ENCODE measurements at regions not wholly inside any gene's neighbourhood (a gene's known extent, or its start where the extent isn't known, plus 50 kb on each side); places are given as distances from the start of the nearest gene placed in this dataset.

- H3K27ac ChIP-seq: no peak overlapping the region
- H3K9ac ChIP-seq (ENCODE audit: insufficient read length): peak overlapping the region; percentile 29
- H3K9me3 ChIP-seq (ENCODE audit: low read depth, low read length): no peaks in the 10 kb centered on the region
- H3K4me3 ChIP-seq: no peak overlapping the region
- TF ChIP-seq EZH2 (IDR thresholded peaks at IDR 0.05) (no peak), POLR2AphosphoS5 (IDR thresholded peaks at IDR 0.05; ENCODE audit: borderline replicate concordance, low read depth, low read length) (no peak), FOXP2 (optimal IDR thresholded peaks at IDR 0.05; ENCODE audit: control extremely low read depth, extremely low read length, insufficient read depth) (no peak)
- no peaks in the 10 kb centered on the region for H3K36me3 ChIP-seq (ENCODE audit: insufficient read depth, low read length)
- DNase-seq (ENCODE audit: low read depth, low spot score): no peak
Measured at GRCh38 chr13:85243831-85244230, 555.4 kb downstream of the SLITRK6 start.

GRCh38 chr13:85241060-85241459 lies 558.2 kb downstream of the SLITRK6 start:
- no peak overlapping the region for H3K27ac ChIP-seq
- DNase-seq (ENCODE audit: low read depth, low spot score): no peak
- TF ChIP-seq EZH2 (IDR thresholded peaks at IDR 0.05) (no peak), FOXP2 (optimal IDR thresholded peaks at IDR 0.05; ENCODE audit: control extremely low read depth, extremely low read length, insufficient read depth) (no peak), POLR2AphosphoS5 (IDR thresholded peaks at IDR 0.05; ENCODE audit: borderline replicate concordance, low read depth, low read length) (no peak)
- no peak overlapping the region for H3K4me3 ChIP-seq
- H3K9me3 ChIP-seq (ENCODE audit: low read depth, low read length): no peaks in the 10 kb centered on the region
- no peaks in the 10 kb centered on the region for H3K36me3 ChIP-seq (ENCODE audit: insufficient read depth, low read length)
- no peak overlapping the region for H3K9ac ChIP-seq (ENCODE audit: insufficient read length)

GRCh38 chr13:85236413-85236812 lies 562.8 kb downstream of the SLITRK6 start:
- Histone ChIP-seq H3K4me3 (no peak overlapping the region), H3K9me3 (ENCODE audit: low read depth, low read length) (no peaks in the 10 kb centered on the region), H3K9ac (ENCODE audit: insufficient read length) (no peak overlapping the region), H3K36me3 (ENCODE audit: insufficient read depth, low read length) (no peaks in the 10 kb centered on the region), H3K27ac (no peak overlapping the region)
- TF ChIP-seq EZH2 (IDR thresholded peaks at IDR 0.05): no peak
- TF ChIP-seq FOXP2 (optimal IDR thresholded peaks at IDR 0.05; ENCODE audit: control extremely low read depth, extremely low read length, insufficient read depth): no peak
- no peak for TF ChIP-seq POLR2AphosphoS5 (IDR thresholded peaks at IDR 0.05; ENCODE audit: borderline replicate concordance, low read depth, low read length)
- no peak for DNase-seq (ENCODE audit: low read depth, low spot score)

DNA sequence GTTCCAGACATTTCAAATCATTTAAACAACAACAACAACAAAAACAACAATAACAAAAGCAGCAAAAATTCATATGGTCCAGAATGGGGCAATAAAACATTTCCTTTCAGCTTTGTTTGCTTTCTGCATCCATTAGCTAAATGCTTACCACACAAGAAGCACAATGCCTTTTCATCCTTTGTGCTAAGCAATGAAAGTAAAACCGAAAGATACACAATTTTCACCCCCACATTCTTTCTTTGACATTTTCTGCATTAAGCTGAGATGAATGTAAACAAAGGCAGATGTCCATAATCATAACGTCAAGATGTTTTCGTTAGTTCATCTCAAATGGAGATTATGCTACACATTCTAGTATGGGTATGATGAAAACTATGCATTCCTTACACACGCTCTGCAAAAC lies 568.5 kb downstream of the SLITRK6 start:
- no peaks in the 10 kb centered on the region for H3K9me3 ChIP-seq (ENCODE audit: low read depth, low read length)
- no peaks in the 10 kb centered on the region for H3K36me3 ChIP-seq (ENCODE audit: insufficient read depth, low read length)
- TF ChIP-seq EZH2 (IDR thresholded peaks at IDR 0.05) (no peak), POLR2AphosphoS5 (IDR thresholded peaks at IDR 0.05; ENCODE audit: borderline replicate concordance, low read depth, low read length) (no peak), FOXP2 (optimal IDR thresholded peaks at IDR 0.05; ENCODE audit: control extremely low read depth, extremely low read length, insufficient read depth) (no peak)
- H3K4me3 ChIP-seq: no peak overlapping the region
- no peak overlapping the region for H3K27ac ChIP-seq
- no peak overlapping the region for H3K9ac ChIP-seq (ENCODE audit: insufficient read length)
- DNase-seq (ENCODE audit: low read depth, low spot score): no peak

GRCh38 chr13:85228692-85229091 lies 570.5 kb downstream of the SLITRK6 start:
- Histone ChIP-seq H3K4me3 (no peak overlapping the region), H3K27ac (no peak overlapping the region), H3K9ac (ENCODE audit: insufficient read length) (no peak overlapping the region), H3K36me3 (ENCODE audit: insufficient read depth, low read length) (no peaks in the 10 kb centered on the region), H3K9me3 (ENCODE audit: low read depth, low read length) (no peaks in the 10 kb centered on the region)
- DNase-seq (ENCODE audit: low read depth, low spot score): no peak
- no peak for TF ChIP-seq FOXP2 (optimal IDR thresholded peaks at IDR 0.05; ENCODE audit: control extremely low read depth, extremely low read length, insufficient read depth)
- no peak for TF ChIP-seq EZH2 (IDR thresholded peaks at IDR 0.05)
- TF ChIP-seq POLR2AphosphoS5 (IDR thresholded peaks at IDR 0.05; ENCODE audit: borderline replicate concordance, low read depth, low read length): no peak

DNA sequence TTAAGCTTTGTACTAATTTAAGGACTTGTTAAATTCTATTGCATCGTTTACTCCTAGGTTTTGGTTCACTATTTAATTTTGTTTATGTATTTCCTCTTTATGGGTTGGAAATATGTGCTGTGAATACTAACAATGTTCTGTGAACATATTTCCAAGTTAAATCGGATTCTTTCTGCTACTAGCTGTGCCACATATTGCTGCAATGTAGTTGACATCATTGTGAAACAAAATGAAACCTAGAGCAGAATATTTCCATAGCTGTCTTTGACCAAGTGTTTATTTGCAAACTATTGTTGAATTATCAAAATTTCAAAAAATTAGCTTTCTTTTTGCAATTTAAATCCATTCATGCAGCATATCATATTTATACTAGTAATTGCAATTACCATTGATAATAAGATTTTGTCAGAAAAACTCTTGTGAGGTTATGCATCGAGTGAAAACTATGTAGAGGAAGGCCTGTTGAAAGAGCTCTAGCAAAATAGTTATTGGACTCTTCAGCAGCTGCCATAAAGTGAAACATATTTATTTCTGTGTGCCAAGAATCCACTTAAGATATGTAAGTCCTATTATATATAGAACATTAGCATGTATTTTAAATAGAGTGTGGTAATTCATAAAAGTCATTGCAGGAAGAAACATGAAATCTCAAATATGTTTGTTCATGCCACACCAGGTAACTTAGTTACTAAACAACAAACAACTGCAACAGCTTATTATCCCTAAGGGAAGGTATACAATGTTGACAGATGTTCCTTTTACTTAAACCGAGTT lies 575.1 kb downstream of the SLITRK6 start:
- DNase-seq (ENCODE audit: low read depth, low spot score): no peak
- H3K9ac ChIP-seq (ENCODE audit: insufficient read length): no peak overlapping the region
- no peaks in the 10 kb centered on the region for H3K9me3 ChIP-seq (ENCODE audit: low read depth, low read length)
- peak overlapping the region; percentile 2 for H3K4me3 ChIP-seq
- TF ChIP-seq POLR2AphosphoS5 (IDR thresholded peaks at IDR 0.05; ENCODE audit: borderline replicate concordance, low read depth, low read length): no peak
- no peaks in the 10 kb centered on the region for H3K36me3 ChIP-seq (ENCODE audit: insufficient read depth, low read length)
- H3K27ac ChIP-seq: no peak overlapping the region

DNA sequence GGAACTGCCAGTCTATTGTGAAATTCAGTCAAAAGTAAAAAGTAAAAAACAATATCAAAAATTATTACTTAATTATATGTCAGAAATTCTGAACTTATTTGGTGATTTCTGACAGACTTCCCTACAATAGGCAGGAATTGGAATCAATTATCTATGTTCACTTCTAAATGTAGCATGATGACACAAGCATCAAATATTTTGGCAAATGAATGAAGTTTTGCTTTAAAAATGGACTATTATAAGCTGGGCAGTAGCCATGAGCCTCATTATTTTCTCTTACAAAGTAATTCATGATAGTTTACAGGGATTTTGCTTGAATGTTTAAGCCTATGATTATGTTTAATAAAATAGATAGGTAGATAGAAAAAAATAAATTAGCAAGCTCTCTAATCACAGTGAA lies 582.6 kb downstream of the SLITRK6 start:
- no peaks in the 10 kb centered on the region for H3K9me3 ChIP-seq (ENCODE audit: low read depth, low read length)
- DNase-seq (ENCODE audit: low read depth, low spot score): no peak
- TF ChIP-seq EZH2 (IDR thresholded peaks at IDR 0.05) (no peak), POLR2AphosphoS5 (IDR thresholded peaks at IDR 0.05; ENCODE audit: borderline replicate concordance, low read depth, low read length) (no peak), FOXP2 (optimal IDR thresholded peaks at IDR 0.05; ENCODE audit: control extremely low read depth, extremely low read length, insufficient read depth) (no peak)
- no peaks in the 10 kb centered on the region for H3K36me3 ChIP-seq (ENCODE audit: insufficient read depth, low read length)
- no peak overlapping the region for H3K4me3 ChIP-seq
- H3K9ac ChIP-seq (ENCODE audit: insufficient read length): no peak overlapping the region
- no peak overlapping the region for H3K27ac ChIP-seq

GRCh38 chr13:85212692-85213091 lies 586.5 kb downstream of the SLITRK6 start:
- no peaks in the 10 kb centered on the region for H3K9me3 ChIP-seq (ENCODE audit: low read depth, low read length)
- no peak overlapping the region for H3K27ac ChIP-seq
- TF ChIP-seq POLR2AphosphoS5 (IDR thresholded peaks at IDR 0.05; ENCODE audit: borderline replicate concordance, low read depth, low read length) (no peak), FOXP2 (optimal IDR thresholded peaks at IDR 0.05; ENCODE audit: control extremely low read depth, extremely low read length, insufficient read depth) (no peak), EZH2 (IDR thresholded peaks at IDR 0.05) (no peak)
- no peak for DNase-seq (ENCODE audit: low read depth, low spot score)
- H3K9ac ChIP-seq (ENCODE audit: insufficient read length): no peak overlapping the region
- no peaks in the 10 kb centered on the region for H3K36me3 ChIP-seq (ENCODE audit: insufficient read depth, low read length)
- no peak overlapping the region for H3K4me3 ChIP-seq
